Esophagus muscularis mucosa (tissue), 3 donors: ENCODE measurements at regions not wholly inside any gene's neighbourhood (a gene's known extent, or its start where the extent isn't known, plus 50 kb on each side); places are given as distances from the start of the nearest gene placed in this dataset.

Source experiments
- POLR2A ChIP-seq: fragments of 450-650 bp; IDR thresholded peaks from one replicate; pipeline ENCODE4 v1.6.1; 2017; ENCODE audit warnings: antibody characterized with exemption, moderate library complexity, mild to moderate bottlenecking, low read depth
- TF ChIP-seq, protein P1 (sequence below), 3 experiments: fragments of 200-600 bp in 2 of 3; fragments of 450-650 bp in 1 of 3; sonication (generic) in 2 of 3; IDR thresholded peaks; one replicate each; pipeline ENCODE4 v1.5.1; 2017 to 2019; ENCODE audit warnings: antibody characterized with exemption in 3 of 3, mild to moderate bottlenecking in 2 of 3, moderate library complexity in 1 of 3

DNA sequence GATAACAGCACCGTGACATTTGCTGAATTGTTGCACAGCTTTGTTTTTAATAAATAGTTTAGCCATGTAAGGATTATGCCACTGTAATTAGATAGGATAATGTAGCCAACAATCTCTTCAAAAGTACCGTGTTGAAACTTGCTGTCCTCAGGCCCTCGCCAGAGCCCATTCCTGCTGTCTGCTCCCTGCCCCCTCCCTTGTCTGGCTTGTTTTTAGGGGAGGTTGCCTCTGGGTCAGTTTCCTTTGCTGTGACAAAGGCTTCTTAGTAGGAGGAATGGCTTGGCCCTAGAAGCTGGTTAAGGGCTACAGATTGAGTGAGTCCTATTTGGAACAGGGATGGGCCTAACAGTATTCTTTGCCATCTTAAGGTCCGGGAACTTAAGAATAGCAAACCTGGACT, 107.9 kb downstream of the LMO4 start:
- TF ChIP-seq, protein P1, sequence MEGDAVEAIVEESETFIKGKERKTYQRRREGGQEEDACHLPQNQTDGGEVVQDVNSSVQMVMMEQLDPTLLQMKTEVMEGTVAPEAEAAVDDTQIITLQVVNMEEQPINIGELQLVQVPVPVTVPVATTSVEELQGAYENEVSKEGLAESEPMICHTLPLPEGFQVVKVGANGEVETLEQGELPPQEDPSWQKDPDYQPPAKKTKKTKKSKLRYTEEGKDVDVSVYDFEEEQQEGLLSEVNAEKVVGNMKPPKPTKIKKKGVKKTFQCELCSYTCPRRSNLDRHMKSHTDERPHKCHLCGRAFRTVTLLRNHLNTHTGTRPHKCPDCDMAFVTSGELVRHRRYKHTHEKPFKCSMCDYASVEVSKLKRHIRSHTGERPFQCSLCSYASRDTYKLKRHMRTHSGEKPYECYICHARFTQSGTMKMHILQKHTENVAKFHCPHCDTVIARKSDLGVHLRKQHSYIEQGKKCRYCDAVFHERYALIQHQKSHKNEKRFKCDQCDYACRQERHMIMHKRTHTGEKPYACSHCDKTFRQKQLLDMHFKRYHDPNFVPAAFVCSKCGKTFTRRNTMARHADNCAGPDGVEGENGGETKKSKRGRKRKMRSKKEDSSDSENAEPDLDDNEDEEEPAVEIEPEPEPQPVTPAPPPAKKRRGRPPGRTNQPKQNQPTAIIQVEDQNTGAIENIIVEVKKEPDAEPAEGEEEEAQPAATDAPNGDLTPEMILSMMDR (IDR thresholded peaks at IDR 0.05): no peak
- no peak for TF ChIP-seq POLR2A
